Activated T-cell treated with anti-CD3 and anti-CD28 coated beads, Interleukin-2, amount 50 U/mL, for 72 hours (primary cell): ENCODE measurements at regions not wholly inside any gene's neighbourhood (a gene's known extent, or its start where the extent isn't known, plus 50 kb on each side); places are given as distances from the start of the nearest gene placed in this dataset.
"Not testable (repeated sequence)": the region's sequence is repeated elsewhere in the genome, so short reads cannot be mapped to it uniquely, and the experiment has no call there.

Experiments used
- ATAC-seq, 2 donors: fragments of 150-1000 bp; cut with Tn5 transposase; replicated peaks in 1 of 2; 2 replicates each; pipeline ENCODE4 v1.10.0; 2021; ENCODE audit warnings: moderate library complexity in 2 of 2, mild to moderate bottlenecking in 1 of 2
- DNase-seq, 2 donors: peaks; one replicate each; pipeline ENCODE4 v3.0.0; 2021 to 2022; ENCODE audit warnings: mixed read lengths in 1 of 2
- H3K27ac Mint-ChIP-seq: one replicate; pipeline ENCODE4 v1.8.0; 2022; ENCODE audit warnings: mild to moderate bottlenecking, moderate library complexity, mixed read lengths
- H3K27me3 Mint-ChIP-seq: one replicate; pipeline ENCODE4 v1.8.0; 2022; ENCODE audit warnings: low read depth, mixed read lengths
- H3K36me3 Mint-ChIP-seq, 2 donors: one replicate each; pipeline ENCODE4 v1.8.0; 2022; ENCODE audit warnings: mixed read lengths in 2 of 2, mild to moderate bottlenecking in 1 of 2; ENCODE audit not compliant: insufficient read depth in 2 of 2
- H3K4me1 Mint-ChIP-seq: one replicate; pipeline ENCODE4 v1.8.0; 2022; ENCODE audit warnings: low read depth, mixed read lengths
- H3K4me3 Mint-ChIP-seq, 2 donors: one replicate each; pipeline ENCODE4 v1.8.0; 2022; ENCODE audit warnings: mild to moderate bottlenecking in 2 of 2, mixed read lengths in 2 of 2, moderate library complexity in 2 of 2
- H3K9me3 Mint-ChIP-seq, 2 donors: one replicate each; pipeline ENCODE4 v1.8.0; 2022; ENCODE audit warnings: mixed read lengths in 2 of 2

DNA sequence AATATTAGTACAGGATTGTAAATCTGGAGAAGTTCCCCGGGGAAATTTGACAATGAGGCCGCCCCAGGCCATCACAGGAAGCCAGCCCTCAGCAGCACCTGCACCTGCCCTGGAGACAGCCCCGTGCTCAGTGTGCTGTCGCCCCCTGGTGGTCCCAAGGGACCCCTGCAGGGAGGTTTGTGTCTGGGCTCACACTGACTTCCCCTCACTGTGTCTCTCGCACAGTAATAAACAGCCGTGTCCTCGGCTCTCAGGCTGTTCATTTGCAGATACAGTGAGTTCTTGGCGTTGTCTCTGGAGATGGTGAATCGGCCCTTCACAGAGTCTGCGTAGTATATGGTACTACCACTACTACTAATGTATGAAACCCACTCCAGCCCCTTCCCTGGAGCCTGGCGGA is 1011.2 kb downstream of the TMEM121 start:
- not testable (repeated sequence) for H3K4me3 Mint-ChIP-seq, H3K9me3 Mint-ChIP-seq, H3K27ac Mint-ChIP-seq, H3K36me3 Mint-ChIP-seq
- Mint-ChIP-seq H3K27me3 (peaks cover 37% of the 10 kb centered on the region), H3K4me1 (peaks cover 14% of the 10 kb centered on the region)
- DNase-seq (peak in 1 of 2 donors; percentile 65), ATAC-seq (peak in 1 of 2 donors; percentile 64)

DNA sequence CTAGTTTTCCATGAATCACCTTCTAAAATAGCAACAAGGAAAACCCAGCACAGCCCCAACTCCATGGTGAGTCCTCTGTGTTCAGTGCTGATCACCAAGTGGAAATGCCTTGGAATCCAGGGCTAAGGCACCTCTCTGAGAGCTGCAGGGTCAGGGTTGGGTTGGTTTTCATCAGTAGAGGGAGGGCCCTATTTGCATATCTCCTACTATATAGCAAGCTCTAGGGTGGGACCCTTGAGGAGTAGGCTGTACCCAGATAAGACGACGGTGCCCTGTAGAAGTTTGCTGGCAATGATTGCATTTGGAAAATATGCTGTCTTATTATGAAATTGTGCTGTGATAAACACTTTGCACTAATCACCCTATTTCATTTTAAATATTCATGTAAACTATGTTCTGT is 1011.8 kb downstream of the TMEM121 start:
- peaks cover 39% of the 10 kb centered on the region for H3K27me3 Mint-ChIP-seq
- H3K4me1 Mint-ChIP-seq: peaks cover 14% of the 10 kb centered on the region
- no peak overlapping the region for H3K4me3 Mint-ChIP-seq
- DNase-seq (no peak), ATAC-seq (no peak)
- H3K9me3 Mint-ChIP-seq: peaks cover 0 to 4% of the 10 kb centered on the region in 2 donors
- H3K27ac Mint-ChIP-seq: no peak overlapping the region
- H3K36me3 Mint-ChIP-seq: peaks cover 0 to 5% of the 10 kb centered on the region in 2 donors

DNA sequence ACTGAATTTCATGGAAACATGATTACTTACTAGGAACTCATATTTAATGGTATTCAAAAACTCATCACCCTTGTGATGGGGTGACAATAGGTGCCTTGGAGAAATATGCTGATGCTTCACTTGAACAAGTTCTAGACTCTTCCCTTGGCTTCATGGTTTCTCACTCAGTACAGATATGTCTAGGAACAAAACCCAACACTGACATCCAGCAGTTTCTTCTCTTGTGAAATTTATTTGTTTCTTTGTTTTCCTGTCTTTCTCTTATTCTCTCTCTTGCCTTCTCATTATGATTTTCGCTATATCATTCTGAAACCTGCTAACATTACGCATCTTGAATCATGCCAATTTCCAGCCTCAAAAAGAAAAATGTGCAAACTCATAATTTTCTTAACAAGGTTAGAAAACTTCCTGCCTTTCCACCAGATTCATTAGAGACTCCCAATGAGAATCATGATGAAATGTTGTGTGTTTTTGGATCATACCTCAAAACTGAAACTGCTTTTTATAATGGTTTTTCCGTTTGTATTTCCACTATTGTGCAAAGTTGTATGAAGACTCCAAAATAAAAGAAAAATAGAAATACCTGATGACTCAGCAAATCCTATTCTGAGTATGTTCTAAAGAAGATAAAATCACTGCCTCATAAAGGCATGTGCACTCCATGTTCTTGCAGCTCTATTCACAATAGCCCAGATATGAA is 1021.5 kb downstream of the TMEM121 start:
- Mint-ChIP-seq H3K27me3 (peaks cover 18% of the 10 kb centered on the region), H3K4me1 (peaks cover 10% of the 10 kb centered on the region), H3K36me3 (peaks cover 0 to 1% of the 10 kb centered on the region in 2 donors), H3K4me3 (peak overlapping the region in 1 of 2 donors; percentile 17), H3K27ac (peak overlapping the region; percentile 55), H3K9me3 (peaks cover 4 to 5% of the 10 kb centered on the region in 2 donors)
- no peak for DNase-seq
- peak; percentile 63 to 86 for ATAC-seq

DNA sequence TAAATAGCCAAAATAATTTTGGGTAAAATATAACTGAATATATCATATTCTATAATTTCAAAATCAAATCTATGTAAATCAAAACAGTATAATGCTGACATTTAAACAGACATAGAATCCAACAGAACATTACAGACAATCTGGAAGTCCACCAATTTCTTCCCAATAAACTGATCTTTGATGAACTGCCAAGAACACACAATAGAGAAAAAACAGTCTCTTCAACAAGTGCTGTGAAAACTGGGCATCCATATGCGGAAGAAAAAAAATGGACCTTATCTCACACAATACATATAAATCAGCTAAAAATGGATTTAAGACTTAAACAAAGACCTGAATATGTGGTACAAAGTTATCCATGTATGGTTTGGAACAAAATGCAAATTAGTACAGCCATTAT is 1022.7 kb downstream of the TMEM121 start:
- no peak for ATAC-seq
- H3K9me3 Mint-ChIP-seq: peaks cover 4 to 5% of the 10 kb centered on the region in 2 donors
- peaks cover 10% of the 10 kb centered on the region for H3K27me3 Mint-ChIP-seq

DNA sequence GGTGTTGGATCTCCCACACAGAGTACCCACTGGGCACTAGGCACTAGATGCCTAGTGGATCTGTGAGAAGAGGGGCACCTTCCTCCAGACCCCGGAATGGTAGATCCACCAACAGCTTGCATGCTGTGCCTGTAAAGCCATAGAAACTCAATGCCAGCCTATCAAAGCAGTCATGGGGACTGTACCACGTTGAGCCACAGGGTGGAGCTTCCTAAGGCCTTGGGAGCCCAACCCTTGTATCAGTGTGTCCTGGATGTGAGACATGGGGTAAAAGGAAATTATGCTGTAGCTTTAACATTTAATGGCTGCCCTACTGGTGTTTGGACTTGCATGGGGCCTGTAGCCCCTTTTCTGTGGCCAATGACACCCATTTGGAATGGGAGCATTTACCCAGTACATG is 1024.9 kb downstream of the TMEM121 start:
- peaks cover 10% of the 10 kb centered on the region for H3K4me1 Mint-ChIP-seq
- no peak overlapping the region for H3K4me3 Mint-ChIP-seq
- ATAC-seq (no peak), DNase-seq (no peak)
- H3K27ac Mint-ChIP-seq: no peak overlapping the region
- peaks cover 4 to 5% of the 10 kb centered on the region in 2 donors for H3K9me3 Mint-ChIP-seq
- peaks cover 0 to 1% of the 10 kb centered on the region in 2 donors for H3K36me3 Mint-ChIP-seq
- no peaks in the 10 kb centered on the region for H3K27me3 Mint-ChIP-seq

More for the DNA sequence above, 1022.7 kb downstream of the TMEM121 start:
- Mint-ChIP-seq H3K4me3 (no peak overlapping the region), H3K36me3 (peaks cover 0 to 1% of the 10 kb centered on the region in 2 donors), H3K4me1 (peaks cover 10% of the 10 kb centered on the region), H3K27ac (no peak overlapping the region)
- no peak for DNase-seq

DNA sequence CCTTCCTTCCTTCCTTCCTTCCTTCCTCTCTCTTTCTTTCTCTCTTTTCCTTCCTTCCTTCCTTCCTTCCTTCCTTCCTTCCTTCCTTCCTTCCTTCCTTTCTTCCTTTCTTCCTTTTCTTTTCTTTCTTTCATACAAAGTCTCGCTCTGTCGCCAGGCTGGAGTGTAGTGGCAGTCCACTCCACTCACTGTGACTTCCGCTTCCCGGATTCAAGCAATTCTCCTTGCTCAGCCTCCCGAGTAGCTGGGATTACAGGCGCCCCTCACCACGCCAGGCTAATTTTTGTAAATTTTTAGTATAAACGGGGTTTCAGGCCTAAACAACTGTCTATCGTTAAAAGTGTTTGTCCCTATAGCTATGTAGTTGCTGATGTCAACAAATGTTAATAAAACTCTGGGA is 1029.8 kb downstream of the TMEM121 start:
- peaks cover 11% of the 10 kb centered on the region for H3K27me3 Mint-ChIP-seq
- H3K4me1 Mint-ChIP-seq, H3K4me3 Mint-ChIP-seq, H3K36me3 Mint-ChIP-seq, ATAC-seq, DNase-seq, H3K27ac Mint-ChIP-seq, H3K9me3 Mint-ChIP-seq: not testable (repeated sequence)

DNA sequence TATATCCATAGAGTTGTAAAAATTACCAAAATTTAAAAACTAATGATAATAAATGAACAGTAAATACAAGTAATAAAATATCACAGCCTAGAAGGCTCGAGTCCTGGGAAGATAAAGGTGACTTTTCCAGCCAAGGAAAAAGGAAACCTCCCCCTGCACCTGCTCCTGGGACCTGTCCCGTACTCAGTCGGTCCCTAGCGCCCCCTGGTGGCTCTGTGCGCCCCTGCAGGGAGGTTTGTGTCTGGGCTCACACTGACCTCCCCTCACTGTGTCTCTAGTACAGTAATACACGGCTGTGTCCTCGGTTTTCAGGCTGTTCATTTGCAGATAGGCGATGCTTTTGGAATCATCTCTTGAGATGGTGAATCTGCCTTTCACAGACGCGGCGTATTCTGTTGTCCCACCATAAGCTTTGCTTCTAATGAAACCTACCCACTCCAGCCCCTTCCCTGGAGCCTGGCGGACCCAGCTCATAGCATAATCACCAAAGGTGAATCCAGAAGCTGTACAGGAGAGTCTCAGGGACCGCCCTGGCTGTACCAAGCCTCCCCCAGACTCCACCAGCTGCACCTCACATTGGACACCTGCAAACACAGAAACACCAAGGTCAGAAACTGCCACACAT is 1030.4 kb downstream of the TMEM121 start:
- Mint-ChIP-seq H3K4me1 (no peaks in the 10 kb centered on the region), H3K27ac (no peak overlapping the region), H3K9me3 (peaks cover 3 to 4% of the 10 kb centered on the region in 2 donors), H3K36me3 (peaks cover 0 to 1% of the 10 kb centered on the region in 2 donors), H3K4me3 (no peak overlapping the region), H3K27me3 (peaks cover 11% of the 10 kb centered on the region)
- DNase-seq: peak; percentile 82 to 86
- ATAC-seq: peak; percentile 46 to 54

DNA sequence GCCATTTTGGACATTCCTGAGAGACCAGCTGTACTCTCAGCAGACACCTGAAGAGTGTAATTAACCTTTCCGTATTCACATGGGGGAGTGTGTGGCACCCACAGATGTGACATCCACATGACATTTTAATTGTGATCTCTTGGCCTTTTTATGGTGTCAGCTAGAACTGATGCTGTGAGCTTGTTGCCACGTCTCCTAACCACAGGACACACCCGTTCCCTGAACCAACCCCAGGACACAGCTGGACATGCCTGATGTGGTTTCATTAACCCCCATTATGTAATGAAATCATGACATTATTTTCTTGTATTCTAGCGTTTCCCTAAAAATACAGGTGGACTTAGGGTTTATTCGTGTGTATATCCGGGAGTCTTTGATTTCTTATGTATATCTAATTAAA is 1036.1 kb downstream of the TMEM121 start:
- Mint-ChIP-seq H3K27me3 (peaks cover 40% of the 10 kb centered on the region), H3K4me1 (no peaks in the 10 kb centered on the region), H3K36me3 (no peaks in the 10 kb centered on the region), H3K27ac (no peak overlapping the region), H3K4me3 (no peak overlapping the region), H3K9me3 (no peaks in the 10 kb centered on the region)
- no peak for DNase-seq
- no peak for ATAC-seq

DNA sequence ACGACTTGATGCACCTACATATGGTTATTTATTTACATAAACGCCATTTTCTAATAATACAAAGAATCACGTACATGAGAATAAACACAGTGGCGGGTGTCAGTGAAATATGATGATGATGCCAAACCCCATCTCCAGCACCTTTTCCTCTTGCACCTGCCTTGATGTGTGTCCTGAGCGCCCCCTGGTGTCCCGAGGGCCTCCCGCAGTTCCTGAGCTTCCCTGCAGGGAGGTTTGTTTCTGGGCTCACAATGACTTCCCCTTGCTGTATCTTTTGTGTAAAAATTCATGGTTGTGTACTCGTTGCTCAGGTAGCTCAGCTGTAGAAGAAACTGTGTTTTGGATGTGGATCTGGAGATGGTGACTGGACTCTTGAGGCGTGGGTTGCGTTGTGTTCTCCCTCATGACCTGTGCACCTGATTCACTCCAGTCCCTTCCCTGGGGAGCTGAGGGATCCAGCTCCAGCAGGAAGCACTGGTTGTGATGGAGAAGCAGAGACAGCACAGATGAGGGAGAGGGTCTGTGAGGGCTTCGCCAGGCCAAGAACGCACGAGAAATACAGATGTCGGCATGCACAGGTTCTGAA is 1037.8 kb downstream of the TMEM121 start:
- ATAC-seq: peak in 1 of 2 donors; percentile 53
- H3K4me3 Mint-ChIP-seq: no peak overlapping the region
- no peaks in the 10 kb centered on the region for H3K36me3 Mint-ChIP-seq
- H3K9me3 Mint-ChIP-seq: no peaks in the 10 kb centered on the region
- DNase-seq: peak; percentile 70 to 75
- peaks cover 35% of the 10 kb centered on the region for H3K27me3 Mint-ChIP-seq
- H3K27ac Mint-ChIP-seq: no peak overlapping the region
- H3K4me1 Mint-ChIP-seq: no peaks in the 10 kb centered on the region

DNA sequence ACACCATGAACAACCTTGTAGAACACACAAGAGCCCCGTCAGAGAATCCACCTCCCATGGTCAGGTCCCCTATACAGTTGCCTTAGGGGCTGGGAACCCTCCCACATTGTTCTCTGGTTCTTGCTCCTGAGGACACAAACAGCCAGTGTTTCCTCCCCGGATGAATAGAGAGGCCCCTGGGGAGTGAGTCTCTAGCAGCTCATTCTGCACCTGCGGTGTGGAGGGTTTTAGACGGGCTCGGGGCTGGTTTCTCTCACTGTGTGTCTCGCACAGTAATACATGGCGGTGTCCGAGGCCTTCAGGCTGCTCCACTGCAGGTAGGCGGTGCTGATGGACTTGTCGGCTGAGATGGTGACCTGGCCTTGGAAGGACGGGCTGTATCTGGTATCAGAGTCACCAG is 1052.1 kb downstream of the TMEM121 start:
- DNase-seq (no peak), ATAC-seq (no peak)
- H3K9me3 Mint-ChIP-seq: no peaks in the 10 kb centered on the region
- H3K27me3 Mint-ChIP-seq: peaks cover 33% of the 10 kb centered on the region
- no peaks in the 10 kb centered on the region for H3K4me1 Mint-ChIP-seq
- no peak overlapping the region for H3K27ac Mint-ChIP-seq
- no peaks in the 10 kb centered on the region for H3K36me3 Mint-ChIP-seq
- no peak overlapping the region for H3K4me3 Mint-ChIP-seq

DNA sequence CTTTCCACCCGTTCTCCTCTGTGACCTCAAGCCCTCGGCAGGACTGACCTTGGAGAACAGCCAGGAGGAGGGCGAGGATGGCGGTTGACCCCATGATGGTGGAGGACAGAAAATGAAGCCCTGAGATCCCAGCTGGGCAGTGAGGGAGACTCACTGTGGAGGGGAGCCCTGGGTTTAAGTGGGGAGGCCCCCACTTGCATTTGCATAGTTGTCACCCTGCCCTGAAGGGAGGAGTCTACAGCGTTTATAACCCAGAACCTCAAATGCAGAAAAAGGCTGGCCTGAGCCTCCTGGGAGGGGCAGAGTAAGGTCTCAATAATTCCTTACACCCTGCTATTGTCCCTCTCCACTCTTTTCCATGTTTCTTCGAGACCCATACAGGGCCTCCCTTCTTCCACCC is 1052.7 kb downstream of the TMEM121 start:
- DNase-seq (no peak), ATAC-seq (no peak)
- H3K36me3 Mint-ChIP-seq: no peaks in the 10 kb centered on the region
- no peak overlapping the region for H3K4me3 Mint-ChIP-seq
- no peaks in the 10 kb centered on the region for H3K4me1 Mint-ChIP-seq
- no peak overlapping the region for H3K27ac Mint-ChIP-seq
- H3K9me3 Mint-ChIP-seq: no peaks in the 10 kb centered on the region
- H3K27me3 Mint-ChIP-seq: peaks cover 26% of the 10 kb centered on the region

DNA sequence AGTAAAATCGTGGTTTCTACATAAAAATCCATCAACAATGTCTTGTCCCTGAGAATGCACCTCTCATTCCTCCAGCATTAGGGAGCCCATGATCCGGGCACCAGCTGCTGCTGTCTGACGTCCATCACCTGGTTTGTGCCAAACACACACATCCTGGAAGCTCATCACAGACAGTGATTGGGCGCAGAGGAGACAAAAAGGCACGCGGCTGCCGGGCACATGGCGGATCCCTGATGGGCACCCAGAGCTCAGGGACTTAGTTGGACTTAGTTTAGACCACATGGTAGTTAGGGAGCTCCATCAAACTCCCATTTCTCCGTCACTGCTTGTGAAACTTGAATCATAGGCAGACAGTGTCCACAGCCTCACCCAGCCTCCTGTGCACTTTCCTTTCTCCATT is 1059.3 kb downstream of the TMEM121 start:
- H3K4me3 Mint-ChIP-seq: no peak overlapping the region
- H3K27me3 Mint-ChIP-seq: peaks cover 40% of the 10 kb centered on the region
- H3K9me3 Mint-ChIP-seq: no peaks in the 10 kb centered on the region
- no peaks in the 10 kb centered on the region for H3K36me3 Mint-ChIP-seq
- peaks cover 8% of the 10 kb centered on the region for H3K4me1 Mint-ChIP-seq
- no peak overlapping the region for H3K27ac Mint-ChIP-seq
- peak; percentile 5 for ATAC-seq
- no peak for DNase-seq

DNA sequence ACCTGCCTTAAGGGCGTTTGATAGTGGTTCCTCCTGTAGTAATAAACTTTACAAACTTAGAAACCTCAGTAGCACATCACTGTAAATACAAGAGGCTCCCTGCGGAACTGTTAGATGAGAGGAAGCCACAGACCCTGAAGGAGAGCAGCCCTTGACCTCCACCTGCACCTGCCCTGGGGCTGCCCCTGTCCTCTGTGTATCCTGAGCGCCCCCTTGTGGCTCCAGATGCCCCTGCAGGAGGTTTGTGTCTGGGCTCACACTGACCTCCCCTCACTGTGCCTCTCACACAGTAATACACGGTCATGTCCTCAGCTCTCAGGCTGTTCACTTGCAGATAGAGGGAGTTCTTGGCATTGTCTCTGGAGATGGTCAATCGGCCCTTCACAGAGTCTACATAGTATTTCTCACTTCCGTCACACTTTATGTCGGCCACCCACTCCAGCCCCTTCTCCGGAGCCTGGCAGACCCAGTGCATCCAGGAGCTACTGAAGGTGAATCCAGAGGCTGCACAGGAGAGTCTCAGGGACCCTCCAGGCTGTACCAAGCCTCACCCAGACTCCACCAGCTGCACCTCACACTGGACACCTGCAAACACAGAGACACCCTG is 1059.8 kb downstream of the TMEM121 start:
- Mint-ChIP-seq H3K27ac (no peak overlapping the region), H3K4me3 (no peak overlapping the region), H3K4me1 (peaks cover 8% of the 10 kb centered on the region), H3K27me3 (peaks cover 39% of the 10 kb centered on the region), H3K36me3 (no peaks in the 10 kb centered on the region), H3K9me3 (no peaks in the 10 kb centered on the region)
- ATAC-seq: peak; percentile 81 to 83
- peak; percentile 75 to 78 for DNase-seq
